Mucosa of descending colon (tissue), 3 donors: ENCODE measurements at regions not wholly inside any gene's neighbourhood (a gene's known extent, or its start where the extent isn't known, plus 50 kb on each side); places are given as distances from the start of the nearest gene placed in this dataset.
"Not testable (repeated sequence)": the region's sequence is repeated elsewhere in the genome, so short reads cannot be mapped to it uniquely, and the experiment has no call there.

Experiments
- ATAC-seq: fragments of 200-7000 bp; cut with Tn5 transposase; one replicate; pipeline ENCODE4 v1.9.1; 2020; ENCODE audit warnings: mild to moderate bottlenecking, moderate library complexity
- DNase-seq, 3 donors: peaks; one replicate each; pipeline ENCODE4 v3.0.0-alpha.2; 2020
- H3K36me3 ChIP-seq: fragments of 200-600 bp; one replicate; pipeline ENCODE4 v1.8.0; 2021; ENCODE audit warnings: low read depth, mild to moderate bottlenecking
- H3K4me1 ChIP-seq: fragments of 200-600 bp; one replicate; pipeline ENCODE4 v1.8.0; 2021; ENCODE audit warnings: low read depth, mild to moderate bottlenecking
- H3K4me3 ChIP-seq: fragments of 200-600 bp; one replicate; pipeline ENCODE4 v1.8.0; 2021; ENCODE audit warnings: mild to moderate bottlenecking
- H3K9me3 ChIP-seq: fragments of 200-600 bp; one replicate; pipeline ENCODE4 v1.8.0; 2021; ENCODE audit warnings: mild to moderate bottlenecking
- CTCF ChIP-seq: fragments of 200-600 bp; IDR thresholded peaks from one replicate; pipeline ENCODE4 v1.8.0; 2022; ENCODE audit warnings: antibody characterized with exemption, mild to moderate bottlenecking
- intact Hi-C, 2 donors: fragments of 100-400 bp; cut with DNase I in 1 of 2; cut with micrococcal nuclease in 1 of 2; formaldehyde crosslinking; loops; one replicate each; pipeline versions ENCODE4 v1.11.0 to v1.11.1; 2022; cut with DNase I, micrococcal nuclease
- donor health status: DM: no; HTN: no; CAD: no; lungs with moderate emphysema.
- donor health status: DM: no; HTN: no; CAD: no.
- donor health status: DM: no; HTN: yes; CAD: no.

- H3K4me1 ChIP-seq: no peaks in the 10 kb centered on the region
- H3K4me3 ChIP-seq: no peak overlapping the region
- H3K36me3 ChIP-seq: no peaks in the 10 kb centered on the region
- intact Hi-C loops: no loop called here
- DNase-seq: no peak
- no peaks in the 10 kb centered on the region for H3K9me3 ChIP-seq
- TF ChIP-seq CTCF: no peak
- no peak for ATAC-seq
Measured at GRCh38 chr6:69581581-69581980, 215.2 kb downstream of the LMBRD1 start.

GRCh38 chr6:69580706-69581105 is 216.1 kb downstream of the LMBRD1 start:
- no peaks in the 10 kb centered on the region for H3K4me1 ChIP-seq
- DNase-seq: no peak
- H3K36me3 ChIP-seq: no peaks in the 10 kb centered on the region
- intact Hi-C loops: no loop called here
- no peak overlapping the region for H3K4me3 ChIP-seq
- ATAC-seq: no peak
- no peaks in the 10 kb centered on the region for H3K9me3 ChIP-seq
- TF ChIP-seq CTCF: no peak

- Histone ChIP-seq H3K4me1 (no peaks in the 10 kb centered on the region), H3K4me3 (no peak overlapping the region), H3K9me3 (no peaks in the 10 kb centered on the region), H3K36me3 (no peaks in the 10 kb centered on the region)
- TF ChIP-seq CTCF: no peak
- intact Hi-C loops: no loop called here
- ATAC-seq (no peak), DNase-seq (no peak)
Measured at GRCh38 chr6:69578361-69578890, 218.4 kb downstream of the LMBRD1 start.

- H3K4me1 ChIP-seq: no peaks in the 10 kb centered on the region
- peaks cover 4% of the 10 kb centered on the region for H3K9me3 ChIP-seq
- intact Hi-C loops: no loop called here
- TF ChIP-seq CTCF: no peak
- H3K4me3 ChIP-seq: no peak overlapping the region
- ATAC-seq: no peak
- no peaks in the 10 kb centered on the region for H3K36me3 ChIP-seq
- DNase-seq: no peak
Measured at GRCh38 chr6:69571234-69571633, 225.6 kb downstream of the LMBRD1 start.

GRCh38 chr6:69570106-69570505 is 226.7 kb downstream of the LMBRD1 start:
- intact Hi-C loops: no loop called here
- Histone ChIP-seq H3K4me3 (no peak overlapping the region), H3K36me3 (no peaks in the 10 kb centered on the region), H3K4me1 (no peaks in the 10 kb centered on the region), H3K9me3 (peaks cover 4% of the 10 kb centered on the region)
- DNase-seq: no peak
- TF ChIP-seq CTCF: no peak
- ATAC-seq: no peak

GRCh38 chr6:69560597-69560996 is 236.2 kb downstream of the LMBRD1 start:
- DNase-seq, H3K36me3 ChIP-seq, H3K4me3 ChIP-seq, H3K4me1 ChIP-seq, H3K9me3 ChIP-seq, intact Hi-C loops, ATAC-seq: not testable (repeated sequence)
